ENCODE measurements at regions not wholly inside any gene's neighbourhood (a gene's known extent, or its start where the extent isn't known, plus 50 kb on each side); places are given as distances from the start of the nearest gene placed in this dataset.

DNA sequence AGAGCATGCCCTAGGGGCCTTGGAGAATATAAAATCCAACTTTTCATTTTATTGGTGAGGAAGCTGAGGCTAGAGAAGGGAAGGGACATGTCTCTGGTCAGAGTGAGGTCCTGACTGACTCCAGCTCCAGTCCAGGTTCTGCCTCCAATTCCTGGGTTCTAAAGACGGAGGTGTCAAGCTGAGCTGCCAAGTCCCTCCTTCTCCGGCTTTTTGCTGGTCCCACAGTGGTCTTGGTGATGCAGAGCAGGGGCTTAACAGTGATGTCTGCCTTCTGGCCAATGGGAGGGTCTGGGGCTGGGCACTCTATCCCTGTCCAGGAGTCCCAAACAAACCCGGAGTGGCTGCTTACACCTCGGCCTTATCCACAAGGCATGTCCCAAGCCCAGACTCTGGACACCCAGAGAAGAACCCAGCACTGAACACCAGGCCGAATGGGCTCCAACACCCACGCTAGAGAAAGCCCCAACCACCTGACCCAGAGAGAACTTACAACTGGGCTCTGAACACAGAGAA, 104.8 kb downstream of the EBNA1BP2 start:
- no peaks in the 10 kb centered on the region for H4K20me1 ChIP-seq (ENCODE audit: insufficient read depth, poor library complexity, severe bottlenecking)
- no peak overlapping the region for H3K27ac ChIP-seq
- H3K36me3 ChIP-seq (replicated peaks; ENCODE audit: insufficient read depth, low read depth) = no peaks in the 10 kb centered on the region
- 87% methylated on average over 6 of the region's 6 CpGs for WGBS (ENCODE audit: low lambda C conversion rate, missing lambda C conversion rate)
- no peak overlapping the region for H2AFZ ChIP-seq
- H3K9me2 ChIP-seq (replicated peaks; ENCODE audit: insufficient read depth) = no peaks in the 10 kb centered on the region
- H3K4me1 ChIP-seq (ENCODE audit: insufficient read depth) = peaks cover 26% of the 10 kb centered on the region
- DNase-seq (ENCODE audit: low spot score) = no peak
- no peak overlapping the region for H3K4me2 ChIP-seq
- TF ChIP-seq, protein P1, sequence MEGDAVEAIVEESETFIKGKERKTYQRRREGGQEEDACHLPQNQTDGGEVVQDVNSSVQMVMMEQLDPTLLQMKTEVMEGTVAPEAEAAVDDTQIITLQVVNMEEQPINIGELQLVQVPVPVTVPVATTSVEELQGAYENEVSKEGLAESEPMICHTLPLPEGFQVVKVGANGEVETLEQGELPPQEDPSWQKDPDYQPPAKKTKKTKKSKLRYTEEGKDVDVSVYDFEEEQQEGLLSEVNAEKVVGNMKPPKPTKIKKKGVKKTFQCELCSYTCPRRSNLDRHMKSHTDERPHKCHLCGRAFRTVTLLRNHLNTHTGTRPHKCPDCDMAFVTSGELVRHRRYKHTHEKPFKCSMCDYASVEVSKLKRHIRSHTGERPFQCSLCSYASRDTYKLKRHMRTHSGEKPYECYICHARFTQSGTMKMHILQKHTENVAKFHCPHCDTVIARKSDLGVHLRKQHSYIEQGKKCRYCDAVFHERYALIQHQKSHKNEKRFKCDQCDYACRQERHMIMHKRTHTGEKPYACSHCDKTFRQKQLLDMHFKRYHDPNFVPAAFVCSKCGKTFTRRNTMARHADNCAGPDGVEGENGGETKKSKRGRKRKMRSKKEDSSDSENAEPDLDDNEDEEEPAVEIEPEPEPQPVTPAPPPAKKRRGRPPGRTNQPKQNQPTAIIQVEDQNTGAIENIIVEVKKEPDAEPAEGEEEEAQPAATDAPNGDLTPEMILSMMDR (IDR thresholded peaks at IDR 0.05; ENCODE audit: poor library complexity) = no peak
- no peak for TF ChIP-seq EZH2phosphoT487 (IDR thresholded peaks at IDR 0.05; ENCODE audit: low read depth, severe bottlenecking, unreplicated experiment)
- TF ChIP-seq EZH2 (IDR thresholded peaks at IDR 0.05; ENCODE audit: borderline replicate concordance) = no peak
- H3K79me2 ChIP-seq = no peaks in the 10 kb centered on the region
- H3K4me3 ChIP-seq = no peak overlapping the region
- H3K9me3 ChIP-seq (ENCODE audit: low read depth) = no peaks in the 10 kb centered on the region
- no peaks in the 10 kb centered on the region for H3K27me3 ChIP-seq

DNA sequence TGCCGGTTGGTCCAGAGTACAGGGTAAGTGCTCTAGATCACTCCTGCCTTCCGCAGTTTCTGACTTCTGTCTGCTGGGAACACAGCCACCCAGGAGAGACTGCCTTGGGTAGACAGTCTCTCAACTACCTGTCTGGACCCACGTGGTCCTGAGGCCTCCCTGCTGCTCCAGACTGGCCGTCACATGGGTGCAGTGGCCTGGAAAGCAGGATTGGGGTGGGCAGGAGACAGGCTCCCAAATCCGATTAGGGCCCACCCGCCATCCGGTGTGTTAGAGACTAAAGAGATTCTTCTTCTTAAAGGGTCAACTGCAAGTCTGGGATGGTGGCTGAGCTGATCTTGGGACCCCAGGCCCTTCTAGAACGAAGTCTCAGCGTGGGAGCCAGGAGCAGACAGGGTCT, 105.5 kb downstream of the EBNA1BP2 start:
- no peak for DNase-seq (ENCODE audit: low spot score)
- no peaks in the 10 kb centered on the region for H3K9me3 ChIP-seq (ENCODE audit: low read depth)
- H3K4me1 ChIP-seq (ENCODE audit: insufficient read depth) = peaks cover 26% of the 10 kb centered on the region
- H3K36me3 ChIP-seq (replicated peaks; ENCODE audit: insufficient read depth, low read depth) = no peaks in the 10 kb centered on the region
- WGBS (ENCODE audit: low lambda C conversion rate, missing lambda C conversion rate) = 92% methylated on average over 8 of the region's 9 CpGs
- no peaks in the 10 kb centered on the region for H3K79me2 ChIP-seq
- no peak overlapping the region for H3K27ac ChIP-seq
- H2AFZ ChIP-seq = no peak overlapping the region
- H3K4me2 ChIP-seq = no peak overlapping the region
- H3K27me3 ChIP-seq = no peaks in the 10 kb centered on the region
- no peak overlapping the region for H3K4me3 ChIP-seq
- TF ChIP-seq, protein P1 (IDR thresholded peaks at IDR 0.05; ENCODE audit: poor library complexity) = no peak
- TF ChIP-seq EZH2phosphoT487 (IDR thresholded peaks at IDR 0.05; ENCODE audit: low read depth, severe bottlenecking, unreplicated experiment) = no peak
- TF ChIP-seq EZH2 (IDR thresholded peaks at IDR 0.05; ENCODE audit: borderline replicate concordance) = no peak
- no peaks in the 10 kb centered on the region for H4K20me1 ChIP-seq (ENCODE audit: insufficient read depth, poor library complexity, severe bottlenecking)
- no peaks in the 10 kb centered on the region for H3K9me2 ChIP-seq (replicated peaks; ENCODE audit: insufficient read depth)

DNA sequence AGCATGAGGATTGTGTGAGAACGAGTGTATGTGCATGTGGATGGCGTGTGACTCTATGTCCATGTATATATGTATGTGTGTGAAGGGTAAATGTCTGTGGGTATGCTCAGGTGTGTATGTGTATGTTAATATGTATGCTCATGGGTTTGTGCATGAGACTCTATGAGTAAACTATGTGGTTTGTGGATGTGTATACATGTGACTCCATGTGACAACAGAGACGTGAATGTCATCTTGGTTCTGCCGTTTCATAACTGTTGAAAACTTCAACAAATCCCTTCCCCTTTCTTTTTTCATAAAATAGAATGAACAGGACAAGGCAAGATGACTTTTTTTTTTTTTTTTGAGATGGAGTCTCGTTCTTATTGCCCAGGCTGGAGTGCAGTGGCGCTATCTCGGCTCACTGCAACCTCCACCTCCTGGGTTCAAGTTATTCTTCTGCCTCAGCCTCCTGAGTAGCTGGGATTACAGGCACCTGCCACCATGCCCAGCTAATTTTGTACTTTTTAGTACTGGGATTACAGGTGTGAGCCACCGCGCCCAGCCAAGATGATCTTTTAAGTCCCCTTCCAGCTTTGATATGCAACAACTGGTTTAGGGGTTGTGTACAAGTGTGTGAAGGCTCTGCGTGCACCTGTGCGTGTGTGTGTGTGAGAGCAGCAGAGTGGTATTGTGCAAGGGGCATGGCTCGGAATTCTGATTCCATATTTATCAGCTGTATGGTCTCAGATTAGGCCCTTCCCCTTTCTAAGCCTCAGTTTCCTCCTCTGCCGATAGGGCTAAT, 106.3 kb downstream of the EBNA1BP2 start:
- Histone ChIP-seq H4K20me1 (ENCODE audit: insufficient read depth, poor library complexity, severe bottlenecking) (no peaks in the 10 kb centered on the region), H3K9me2 (replicated peaks; ENCODE audit: insufficient read depth) (no peaks in the 10 kb centered on the region), H3K4me1 (ENCODE audit: insufficient read depth) (peaks cover 26% of the 10 kb centered on the region), H3K79me2 (no peaks in the 10 kb centered on the region), H3K36me3 (replicated peaks; ENCODE audit: insufficient read depth, low read depth) (no peaks in the 10 kb centered on the region), H3K27ac (no peak overlapping the region), H2AFZ (no peak overlapping the region), H3K4me2 (no peak overlapping the region), H3K4me3 (no peak overlapping the region), H3K9me3 (ENCODE audit: low read depth) (no peaks in the 10 kb centered on the region), H3K27me3 (no peaks in the 10 kb centered on the region)
- no peak for DNase-seq (ENCODE audit: low spot score)
- WGBS (ENCODE audit: low lambda C conversion rate, missing lambda C conversion rate) = 95% methylated on average over 13 of the region's 13 CpGs
- no peak for TF ChIP-seq EZH2phosphoT487 (IDR thresholded peaks at IDR 0.05; ENCODE audit: low read depth, severe bottlenecking, unreplicated experiment)
- no peak for TF ChIP-seq EZH2 (IDR thresholded peaks at IDR 0.05; ENCODE audit: borderline replicate concordance)
- TF ChIP-seq, protein P1 (IDR thresholded peaks at IDR 0.05; ENCODE audit: poor library complexity) = no peak
